Thymus (tissue), 11 donors: ENCODE measurements at regions not wholly inside any gene's neighbourhood (a gene's known extent, or its start where the extent isn't known, plus 50 kb on each side); places are given as distances from the start of the nearest gene placed in this dataset.
A peak's percentile ranks its signal among the peaks of the same experiment; 100 is the strongest.

ENCODE experiments used
- DNase-seq, 9 donors: peaks; one replicate each; pipeline ENCODE4 v3.0.0-alpha.2; 2013; ENCODE audit warnings: low spot score in 9 of 9, low read depth in 6 of 9, missing footprints in 1 of 9
- H3K27ac ChIP-seq, 2 donors: one replicate each; pipeline ENCODE4 v1.5.1; 2013; ENCODE audit warnings: control low read depth in 1 of 2, low read depth in 1 of 2, low read length in 1 of 2, mild to moderate bottlenecking in 1 of 2, moderate library complexity in 1 of 2
- H3K27me3 ChIP-seq, 2 donors: one replicate each; pipeline ENCODE4 v1.5.1; 2013; ENCODE audit warnings: low read length in 1 of 2; ENCODE audit not compliant: control insufficient read depth in 2 of 2, insufficient read depth in 1 of 2
- H3K36me3 ChIP-seq, 2 donors: one replicate each; pipeline ENCODE4 v1.5.1; 2013; ENCODE audit warnings: low read length in 1 of 2, mild to moderate bottlenecking in 1 of 2, moderate library complexity in 1 of 2; ENCODE audit not compliant: control insufficient read depth in 2 of 2, insufficient read depth in 2 of 2
- H3K4me1 ChIP-seq, 2 donors: one replicate each; pipeline ENCODE4 v1.5.1; 2013; ENCODE audit warnings: low read length in 2 of 2; ENCODE audit not compliant: control insufficient read depth in 2 of 2, insufficient read depth in 2 of 2
- H3K4me3 ChIP-seq, 2 donors: one replicate each; pipeline ENCODE4 v1.5.1; 2013; ENCODE audit warnings: low read length in 2 of 2, control low read depth in 1 of 2, mild to moderate bottlenecking in 1 of 2
- H3K9me3 ChIP-seq, 2 donors: one replicate each; pipeline ENCODE4 v1.5.1; 2013; ENCODE audit warnings: low read length in 1 of 2, mild to moderate bottlenecking in 1 of 2; ENCODE audit not compliant: control insufficient read depth in 2 of 2, insufficient read depth in 1 of 2
- WGBS: extraction: QIAGEN DNeasy Blood & Tissue Kit; methylation state at CpG from one replicate; pipeline ENCODE4 v1.1.7; 2013; 5-methylcytosine and 5-hydroxymethylcytosine counted together
- donor health status: healthy.

DNA sequence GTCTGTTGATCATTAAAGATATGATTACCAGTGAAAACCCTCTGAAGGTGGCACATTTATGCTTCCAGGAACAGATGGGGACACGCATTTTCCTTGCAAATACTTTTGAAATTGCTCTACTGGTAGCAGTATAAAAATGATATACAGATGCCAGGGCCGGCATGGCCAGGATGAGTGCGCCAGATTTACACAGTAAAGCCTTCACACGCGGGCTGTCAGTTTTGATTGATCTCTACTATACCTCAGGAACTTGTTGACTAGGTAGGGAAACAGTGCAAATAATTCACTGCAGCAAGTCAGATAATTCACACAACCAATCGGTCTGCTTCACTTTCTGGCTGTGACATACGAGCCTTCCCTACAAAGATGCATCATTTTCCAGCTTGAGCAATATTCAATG, 123.2 kb upstream of the BARHL2 start:
- 8% methylated on average over 7 of the region's 7 CpGs for WGBS
- Histone ChIP-seq H3K4me1 (peaks cover 0 to 7% of the 10 kb centered on the region in 2 donors), H3K36me3 (no peaks in the 10 kb centered on the region), H3K27ac (no peak overlapping the region), H3K27me3 (peaks cover 51 to 96% of the 10 kb centered on the region in 2 donors), H3K4me3 (no peak overlapping the region), H3K9me3 (peaks cover 0 to 1% of the 10 kb centered on the region in 2 donors)
- DNase-seq, result no peak

GRCh38 chr1:90839323-90839722, 122.2 kb upstream of the BARHL2 start:
- Histone ChIP-seq H3K27ac (no peak overlapping the region), H3K4me1 (peaks cover 0 to 7% of the 10 kb centered on the region in 2 donors), H3K36me3 (no peaks in the 10 kb centered on the region), H3K9me3 (peaks cover 0 to 2% of the 10 kb centered on the region in 2 donors), H3K4me3 (no peak overlapping the region), H3K27me3 (peaks cover 59 to 97% of the 10 kb centered on the region in 2 donors)
- WGBS, result 17% methylated on average over 5 of the region's 5 CpGs
- DNase-seq, result no peak

DNA sequence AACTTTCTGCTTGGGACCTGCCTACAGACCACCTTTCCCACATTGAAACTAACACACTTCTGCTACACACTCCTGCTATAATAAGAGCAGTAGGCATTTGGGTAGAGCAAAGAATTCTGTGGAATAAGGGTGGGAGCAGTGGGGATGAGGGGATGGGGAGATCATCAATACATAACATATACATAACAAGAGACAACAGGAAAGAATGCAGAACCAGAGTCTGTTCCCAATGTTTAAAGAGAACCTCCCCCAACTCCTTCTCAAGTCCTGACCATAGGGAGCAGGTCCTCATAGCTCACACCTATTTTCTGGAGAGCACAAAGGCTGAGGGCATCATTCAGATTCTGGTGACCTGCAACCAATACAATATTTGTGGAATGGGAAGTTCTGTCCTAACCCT, 121.6 kb upstream of the BARHL2 start:
- DNase-seq, result no peak
- Histone ChIP-seq H3K4me3 (no peak overlapping the region), H3K9me3 (peaks cover 0 to 2% of the 10 kb centered on the region in 2 donors), H3K27me3 (peaks cover 63 to 97% of the 10 kb centered on the region in 2 donors), H3K36me3 (no peaks in the 10 kb centered on the region), H3K4me1 (peaks cover 0 to 7% of the 10 kb centered on the region in 2 donors), H3K27ac (no peak overlapping the region)

DNA sequence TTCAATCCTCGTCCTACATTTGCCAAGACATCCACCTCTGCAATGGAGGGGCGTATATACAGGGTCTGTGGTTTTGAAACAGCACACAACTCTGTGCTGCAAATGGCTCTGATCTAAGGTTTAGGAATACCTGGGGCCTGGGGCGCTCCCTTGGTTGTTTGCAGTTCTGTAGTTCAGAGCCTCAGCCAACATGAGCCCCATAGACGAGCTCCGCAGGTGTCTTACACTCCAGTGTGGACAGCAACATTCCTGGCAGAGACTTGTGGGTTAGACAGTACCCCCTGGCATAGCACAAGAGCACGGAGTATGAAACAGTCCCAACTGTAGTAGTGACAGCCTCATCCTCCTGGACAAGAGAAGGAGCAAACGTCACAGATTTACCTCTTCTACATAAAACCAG, 120.3 kb upstream of the BARHL2 start:
- WGBS, result 15% methylated on average over 7 of the region's 7 CpGs
- peaks cover 0 to 2% of the 10 kb centered on the region in 2 donors for H3K9me3 ChIP-seq
- H3K27me3 ChIP-seq, result peaks cover 69 to 97% of the 10 kb centered on the region in 2 donors
- H3K36me3 ChIP-seq, result no peaks in the 10 kb centered on the region
- no peak overlapping the region for H3K27ac ChIP-seq
- DNase-seq, result no peak
- no peak overlapping the region for H3K4me3 ChIP-seq
- peaks cover 0 to 7% of the 10 kb centered on the region in 2 donors for H3K4me1 ChIP-seq

DNA sequence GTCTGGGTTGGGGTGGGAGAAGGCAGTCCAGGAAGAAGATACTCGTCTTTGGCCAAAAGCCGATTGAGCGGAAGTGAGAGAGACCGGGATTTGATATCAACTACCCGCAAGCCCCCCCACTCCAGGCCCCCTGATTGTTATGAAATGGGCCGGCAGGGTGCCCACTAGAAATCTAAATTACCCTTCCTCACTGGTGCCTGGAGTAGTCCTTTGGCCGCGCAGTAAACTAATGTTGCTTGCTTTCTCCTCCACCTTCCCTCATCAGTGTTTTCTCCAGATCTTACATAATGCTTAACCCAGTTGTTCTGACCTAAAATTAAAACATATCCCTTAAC, 119.2 kb upstream of the BARHL2 start:
- H3K4me3 ChIP-seq, result no peak overlapping the region
- H3K27ac ChIP-seq, result no peak overlapping the region
- H3K27me3 ChIP-seq, result peaks cover 65 to 97% of the 10 kb centered on the region in 2 donors
- H3K4me1 ChIP-seq, result peaks cover 0 to 7% of the 10 kb centered on the region in 2 donors
- WGBS, result 8% methylated on average over 8 of the region's 8 CpGs
- peaks cover 0 to 2% of the 10 kb centered on the region in 2 donors for H3K9me3 ChIP-seq
- no peak for DNase-seq
- H3K36me3 ChIP-seq, result no peaks in the 10 kb centered on the region

DNA sequence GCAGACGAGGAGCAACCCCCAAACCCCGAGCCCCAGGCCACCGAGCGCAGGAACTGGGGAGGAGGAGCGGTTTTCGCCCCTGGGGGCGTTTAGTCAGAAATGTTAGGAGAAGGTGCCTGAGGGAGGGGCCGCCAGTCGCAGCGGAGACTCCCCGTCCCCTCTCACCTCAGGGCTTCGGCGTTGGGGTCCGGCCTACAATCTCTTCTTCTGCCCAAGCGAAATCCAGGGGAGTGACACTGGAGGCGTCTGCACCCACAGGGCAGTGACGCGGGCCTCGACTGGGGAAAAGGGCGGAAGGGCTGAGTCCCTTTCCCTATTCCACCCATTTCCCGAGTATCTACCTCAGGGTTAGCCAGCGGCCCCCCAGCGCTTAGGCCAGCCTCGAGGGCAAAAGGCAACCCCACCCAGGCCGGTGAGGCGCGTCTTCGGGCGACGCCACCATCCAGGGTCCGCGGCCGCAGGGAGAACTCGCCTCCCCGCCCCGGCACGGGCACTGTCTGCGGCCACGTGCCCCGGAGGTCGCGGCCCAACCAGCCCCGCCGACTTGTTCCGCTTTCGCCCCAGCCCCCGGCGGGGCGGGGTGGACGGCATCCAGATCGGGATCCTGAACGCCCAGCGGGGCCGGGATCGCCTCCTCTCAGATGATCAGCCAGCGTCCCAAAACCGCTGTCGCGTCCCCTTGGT, 118.7 kb upstream of the BARHL2 start:
- WGBS, result 7% methylated on average over 59 of the region's 59 CpGs
- peak overlapping the region in 1 of 2 donors; percentile 13 for H3K4me3 ChIP-seq
- no peak overlapping the region for H3K27ac ChIP-seq
- peaks cover 0 to 2% of the 10 kb centered on the region in 2 donors for H3K9me3 ChIP-seq
- no peaks in the 10 kb centered on the region for H3K36me3 ChIP-seq
- H3K4me1 ChIP-seq, result peaks cover 0 to 7% of the 10 kb centered on the region in 2 donors
- DNase-seq, result no peak
- H3K27me3 ChIP-seq, result peaks cover 62 to 97% of the 10 kb centered on the region in 2 donors

- no peak for DNase-seq
- Histone ChIP-seq H3K9me3 (peaks cover 0 to 2% of the 10 kb centered on the region in 2 donors), H3K36me3 (no peaks in the 10 kb centered on the region), H3K27ac (no peak overlapping the region), H3K4me1 (peaks cover 0 to 7% of the 10 kb centered on the region in 2 donors), H3K27me3 (peaks cover 57 to 93% of the 10 kb centered on the region in 2 donors), H3K4me3 (no peak overlapping the region)
- WGBS, result 9% methylated on average over 40 of the region's 40 CpGs
Measured at GRCh38 chr1:90834886-90835660, 118.0 kb upstream of the BARHL2 start.

DNA sequence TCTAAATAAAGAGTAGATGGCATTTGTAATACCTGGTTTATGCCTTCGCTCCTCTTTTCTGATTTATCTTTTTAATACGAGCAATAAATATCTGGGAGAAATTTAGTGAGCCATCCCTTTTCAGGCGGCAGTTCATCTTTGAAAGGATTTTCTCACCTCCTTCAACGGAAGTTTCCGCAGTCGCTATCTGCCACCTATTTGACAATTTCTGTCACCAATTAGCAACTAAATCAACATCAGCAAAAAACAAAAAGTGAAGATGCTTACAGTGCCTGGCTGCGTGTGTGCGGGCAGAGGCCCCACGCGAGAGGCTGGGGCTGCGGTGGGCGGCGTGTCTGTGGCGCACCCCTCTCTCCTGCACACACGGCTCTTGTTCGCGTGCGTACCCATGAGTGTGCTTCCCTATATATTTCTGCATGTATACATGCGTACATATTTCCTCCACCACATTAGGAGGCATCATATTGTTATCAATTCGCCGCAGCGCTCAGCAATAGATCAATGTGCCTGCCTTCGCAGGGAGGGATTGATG, 117.3 kb upstream of the BARHL2 start:
- Histone ChIP-seq H3K36me3 (no peaks in the 10 kb centered on the region), H3K27me3 (peaks cover 52 to 87% of the 10 kb centered on the region in 2 donors), H3K27ac (no peak overlapping the region), H3K4me1 (peaks cover 0 to 7% of the 10 kb centered on the region in 2 donors), H3K4me3 (no peak overlapping the region), H3K9me3 (peaks cover 0 to 2% of the 10 kb centered on the region in 2 donors)
- DNase-seq, result no peak
- 12% methylated on average over 23 of the region's 23 CpGs for WGBS

- 8% methylated on average over 6 of the region's 6 CpGs for WGBS
- H3K9me3 ChIP-seq, result peaks cover 0 to 2% of the 10 kb centered on the region in 2 donors
Measured at GRCh38 chr1:90833466-90834110, 116.5 kb upstream of the BARHL2 start.

More at GRCh38 chr1:90833466-90834110, 116.5 kb upstream of the BARHL2 start:
- Histone ChIP-seq H3K36me3 (no peaks in the 10 kb centered on the region), H3K27me3 (peaks cover 46 to 80% of the 10 kb centered on the region in 2 donors), H3K27ac (no peak overlapping the region), H3K4me3 (no peak overlapping the region), H3K4me1 (peaks cover 0 to 7% of the 10 kb centered on the region in 2 donors)
- DNase-seq, result no peak
